ENCODE measurements at regions not wholly inside any gene's neighbourhood (a gene's known extent, or its start where the extent isn't known, plus 50 kb on each side); places are given as distances from the start of the nearest gene placed in this dataset.

DNA sequence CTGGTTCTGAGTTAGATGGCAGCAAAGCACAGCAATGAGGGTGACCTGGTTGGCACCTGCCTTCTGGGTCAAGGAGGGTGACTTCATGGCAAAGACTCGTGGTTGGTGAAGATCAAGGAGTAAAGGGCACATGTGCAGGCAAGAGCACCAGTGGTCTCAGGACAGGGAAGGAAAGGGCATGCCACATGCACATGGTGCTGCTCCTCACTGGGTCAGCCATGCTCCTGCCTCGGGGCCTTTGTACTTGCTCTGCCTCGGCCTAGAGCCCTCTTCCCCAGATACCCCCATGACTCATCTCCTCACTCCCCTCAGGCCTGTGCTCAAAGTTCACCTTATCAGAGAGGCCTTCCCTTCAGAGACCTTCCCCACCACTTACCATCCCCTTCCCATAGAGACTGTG lies 106.7 kb upstream of the KDM7A start:
- peaks cover 3% of the 10 kb centered on the region for H3K9me3 Mint-ChIP-seq (ENCODE audit: low read depth, unreplicated experiment)
- H3K27me3 Mint-ChIP-seq (ENCODE audit: unreplicated experiment), result peaks cover 36% of the 10 kb centered on the region
- TF ChIP-seq CTCF (IDR thresholded peaks at IDR 0.05; ENCODE audit: unreplicated experiment), result no peak
- intact Hi-C loops (cut with micrococcal nuclease; ENCODE audit: unreplicated experiment), result no loop called here
- H3K4me1 Mint-ChIP-seq (ENCODE audit: low read depth, unreplicated experiment), result no peaks in the 10 kb centered on the region
- no peaks in the 10 kb centered on the region for H3K36me3 Mint-ChIP-seq (ENCODE audit: insufficient read depth, unreplicated experiment)
- H3K4me3 Mint-ChIP-seq (ENCODE audit: low read depth, unreplicated experiment), result no peak overlapping the region
- no peak overlapping the region for H3K27ac Mint-ChIP-seq (ENCODE audit: unreplicated experiment)
- no TSS peak for BruUV-seq (replicated peaks)
- CTCF ChIA-PET, result no interaction called here
- no peak for DNase-seq

- H3K4me3 Mint-ChIP-seq (ENCODE audit: low read depth, unreplicated experiment), result no peak overlapping the region
- H3K36me3 Mint-ChIP-seq (ENCODE audit: insufficient read depth, unreplicated experiment), result no peaks in the 10 kb centered on the region
- CTCF ChIA-PET, result no interaction called here
- no TSS peak for BruUV-seq (replicated peaks)
- DNase-seq, result no peak
- H3K27ac Mint-ChIP-seq (ENCODE audit: unreplicated experiment), result no peak overlapping the region
- peaks cover 3% of the 10 kb centered on the region for H3K9me3 Mint-ChIP-seq (ENCODE audit: low read depth, unreplicated experiment)
- intact Hi-C loops (cut with micrococcal nuclease; ENCODE audit: unreplicated experiment), result no loop called here
- H3K27me3 Mint-ChIP-seq (ENCODE audit: unreplicated experiment), result peaks cover 45% of the 10 kb centered on the region
- TF ChIP-seq CTCF (IDR thresholded peaks at IDR 0.05; ENCODE audit: unreplicated experiment), result no peak
- H3K4me1 Mint-ChIP-seq (ENCODE audit: low read depth, unreplicated experiment), result no peaks in the 10 kb centered on the region
Measured at GRCh38 chr7:140281960-140282359, 105.2 kb upstream of the KDM7A start.

- H3K27ac Mint-ChIP-seq (ENCODE audit: unreplicated experiment), result no peak overlapping the region
- no peak for DNase-seq
- no peaks in the 10 kb centered on the region for H3K36me3 Mint-ChIP-seq (ENCODE audit: insufficient read depth, unreplicated experiment)
- no TSS peak for BruUV-seq (replicated peaks)
- peaks cover 3% of the 10 kb centered on the region for H3K9me3 Mint-ChIP-seq (ENCODE audit: low read depth, unreplicated experiment)
- CTCF ChIA-PET, result interaction anchor here (0.6 kb wide), 1 partner anchor 222 kb away, joined by 3 read pairs; no protein-coding TSS in a partner anchor
- intact Hi-C loops (cut with micrococcal nuclease; ENCODE audit: unreplicated experiment), result no loop called here
- no peaks in the 10 kb centered on the region for H3K4me1 Mint-ChIP-seq (ENCODE audit: low read depth, unreplicated experiment)
- no peak for TF ChIP-seq CTCF (IDR thresholded peaks at IDR 0.05; ENCODE audit: unreplicated experiment)
- H3K27me3 Mint-ChIP-seq (ENCODE audit: unreplicated experiment), result peaks cover 52% of the 10 kb centered on the region
- H3K4me3 Mint-ChIP-seq (ENCODE audit: low read depth, unreplicated experiment), result no peak overlapping the region
Measured at GRCh38 chr7:140281255-140281654, 104.5 kb upstream of the KDM7A start.

GRCh38 chr7:140276001-140276400 lies 99.2 kb upstream of the KDM7A start:
- DNase-seq, result no peak
- TF ChIP-seq CTCF (IDR thresholded peaks at IDR 0.05; ENCODE audit: unreplicated experiment), result no peak
- Mint-ChIP-seq H3K27me3 (ENCODE audit: unreplicated experiment) (peaks cover 52% of the 10 kb centered on the region), H3K4me1 (ENCODE audit: low read depth, unreplicated experiment) (no peaks in the 10 kb centered on the region), H3K9me3 (ENCODE audit: low read depth, unreplicated experiment) (peaks cover 3% of the 10 kb centered on the region), H3K27ac (ENCODE audit: unreplicated experiment) (no peak overlapping the region), H3K4me3 (ENCODE audit: low read depth, unreplicated experiment) (no peak overlapping the region), H3K36me3 (ENCODE audit: insufficient read depth, unreplicated experiment) (no peaks in the 10 kb centered on the region)
- CTCF ChIA-PET, result no interaction called here
- BruUV-seq (replicated peaks), result no TSS peak
- intact Hi-C loops (cut with micrococcal nuclease; ENCODE audit: unreplicated experiment), result no loop called here

All from Calu3 (cell line).